Fibroblast of lung (primary cell): ENCODE measurements at regions not wholly inside any gene's neighbourhood (a gene's known extent, or its start where the extent isn't known, plus 50 kb on each side); places are given as distances from the start of the nearest gene placed in this dataset.

Experiments used
- CTCF ChIP-seq, 2 donors: IDR thresholded peaks in 1 of 2; conservative IDR thresholded peaks in 1 of 2; 1 replicate in 1 of 2; 2 replicates in 1 of 2; pipeline ENCODE4 v1.5.1; 2011 to 2012; ENCODE audit warnings: low read length in 2 of 2, control low read depth in 1 of 2, inconsistent platforms in 1 of 2, low read depth in 1 of 2, mild to moderate bottlenecking in 1 of 2
- EZH2 ChIP-seq: IDR thresholded peaks from 2 replicates; pipeline ENCODE4 v1.5.1; 2012; ENCODE audit warnings: low read length, control low read depth, mild to moderate bottlenecking; ENCODE audit errors: missing control alignments

- TF ChIP-seq CTCF (conservative IDR thresholded peaks at IDR 0.05 in 1 of 2, IDR thresholded peaks at IDR 0.05 in 1 of 2; ENCODE audit: low read depth in 1 of 2, low read length in 2 of 2) (no peak), EZH2 (no peak)
Observed at GRCh38 chr2:237160271-237160919, 74.7 kb downstream of the COPS8 start.
